ENCODE measurements at regions not wholly inside any gene's neighbourhood (a gene's known extent, or its start where the extent isn't known, plus 50 kb on each side); places are given as distances from the start of the nearest gene placed in this dataset.

- peak; percentile 57 to 95; a peak in 3 of 4 replicates for TF ChIP-seq UBTF (IDR thresholded peaks at IDR 0.05; ENCODE audit: borderline replicate concordance in 1 of 2, low read depth in 2 of 2, low read length in 2 of 2)
- no peak for TF ChIP-seq ZNF583 (CRISPR knock-in tag; IDR thresholded peaks at IDR 0.05)
- TF ChIP-seq GTF2E2 (tag; IDR thresholded peaks at IDR 0.05), result peak; percentile 44; the same call in 1 of the 2 replicates
- peak; percentile 64; the same call in 1 of the 2 replicates for TF ChIP-seq ZBTB40 (IDR thresholded peaks at IDR 0.05)
- TF ChIP-seq ZBTB40 (CRISPR knock-in tag; IDR thresholded peaks at IDR 0.05), result no peak
- TF ChIP-seq, protein P1, sequence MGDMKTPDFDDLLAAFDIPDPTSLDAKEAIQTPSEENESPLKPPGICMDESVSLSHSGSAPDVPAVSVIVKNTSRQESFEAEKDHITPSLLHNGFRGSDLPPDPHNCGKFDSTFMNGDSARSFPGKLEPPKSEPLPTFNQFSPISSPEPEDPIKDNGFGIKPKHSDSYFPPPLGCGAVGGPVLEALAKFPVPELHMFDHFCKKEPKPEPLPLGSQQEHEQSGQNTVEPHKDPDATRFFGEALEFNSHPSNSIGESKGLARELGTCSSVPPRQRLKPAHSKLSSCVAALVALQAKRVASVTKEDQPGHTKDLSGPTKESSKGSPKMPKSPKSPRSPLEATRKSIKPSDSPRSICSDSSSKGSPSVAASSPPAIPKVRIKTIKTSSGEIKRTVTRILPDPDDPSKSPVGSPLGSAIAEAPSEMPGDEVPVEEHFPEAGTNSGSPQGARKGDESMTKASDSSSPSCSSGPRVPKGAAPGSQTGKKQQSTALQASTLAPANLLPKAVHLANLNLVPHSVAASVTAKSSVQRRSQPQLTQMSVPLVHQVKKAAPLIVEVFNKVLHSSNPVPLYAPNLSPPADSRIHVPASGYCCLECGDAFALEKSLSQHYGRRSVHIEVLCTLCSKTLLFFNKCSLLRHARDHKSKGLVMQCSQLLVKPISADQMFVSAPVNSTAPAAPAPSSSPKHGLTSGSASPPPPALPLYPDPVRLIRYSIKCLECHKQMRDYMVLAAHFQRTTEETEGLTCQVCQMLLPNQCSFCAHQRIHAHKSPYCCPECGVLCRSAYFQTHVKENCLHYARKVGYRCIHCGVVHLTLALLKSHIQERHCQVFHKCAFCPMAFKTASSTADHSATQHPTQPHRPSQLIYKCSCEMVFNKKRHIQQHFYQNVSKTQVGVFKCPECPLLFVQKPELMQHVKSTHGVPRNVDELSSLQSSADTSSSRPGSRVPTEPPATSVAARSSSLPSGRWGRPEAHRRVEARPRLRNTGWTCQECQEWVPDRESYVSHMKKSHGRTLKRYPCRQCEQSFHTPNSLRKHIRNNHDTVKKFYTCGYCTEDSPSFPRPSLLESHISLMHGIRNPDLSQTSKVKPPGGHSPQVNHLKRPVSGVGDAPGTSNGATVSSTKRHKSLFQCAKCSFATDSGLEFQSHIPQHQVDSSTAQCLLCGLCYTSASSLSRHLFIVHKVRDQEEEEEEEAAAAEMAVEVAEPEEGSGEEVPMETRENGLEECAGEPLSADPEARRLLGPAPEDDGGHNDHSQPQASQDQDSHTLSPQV (IDR thresholded peaks at IDR 0.05), result no peak
- peak; percentile 81 for TF ChIP-seq GABPA (tag; conservative IDR thresholded peaks at IDR 0.05; ENCODE audit: low read depth)
- TF ChIP-seq CXXC5 (CRISPR knock-in tag; IDR thresholded peaks at IDR 0.05), result peak; percentile 54
- TF ChIP-seq HIVEP1 (CRISPR knock-in tag; IDR thresholded peaks at IDR 0.05), result no peak
- TF ChIP-seq, protein P2, sequence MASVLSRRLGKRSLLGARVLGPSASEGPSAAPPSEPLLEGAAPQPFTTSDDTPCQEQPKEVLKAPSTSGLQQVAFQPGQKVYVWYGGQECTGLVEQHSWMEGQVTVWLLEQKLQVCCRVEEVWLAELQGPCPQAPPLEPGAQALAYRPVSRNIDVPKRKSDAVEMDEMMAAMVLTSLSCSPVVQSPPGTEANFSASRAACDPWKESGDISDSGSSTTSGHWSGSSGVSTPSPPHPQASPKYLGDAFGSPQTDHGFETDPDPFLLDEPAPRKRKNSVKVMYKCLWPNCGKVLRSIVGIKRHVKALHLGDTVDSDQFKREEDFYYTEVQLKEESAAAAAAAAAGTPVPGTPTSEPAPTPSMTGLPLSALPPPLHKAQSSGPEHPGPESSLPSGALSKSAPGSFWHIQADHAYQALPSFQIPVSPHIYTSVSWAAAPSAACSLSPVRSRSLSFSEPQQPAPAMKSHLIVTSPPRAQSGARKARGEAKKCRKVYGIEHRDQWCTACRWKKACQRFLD (CRISPR knock-in tag; IDR thresholded peaks at IDR 0.05), result no peak; the same call in 1 of the 2 replicates
Observed at GRCh38 chr2:20524412-20525040, 77.7 kb downstream of the RHOB start (continued).
